DMS 273 (cell line): ENCODE measurements at regions not wholly inside any gene's neighbourhood (a gene's known extent, or its start where the extent isn't known, plus 50 kb on each side); places are given as distances from the start of the nearest gene placed in this dataset.
A peak's percentile ranks its signal among the peaks of the same experiment; 100 is the strongest.
"Not testable (repeated sequence)": the region's sequence is repeated elsewhere in the genome, so short reads cannot be mapped to it uniquely, and the experiment has no call there.

Experiments used
- DNase-seq: peaks from one replicate; lab custom pipeline; 2025; ENCODE audit not compliant: unreplicated experiment; lab: John Stamatoyannopoulos, UW

DNA sequence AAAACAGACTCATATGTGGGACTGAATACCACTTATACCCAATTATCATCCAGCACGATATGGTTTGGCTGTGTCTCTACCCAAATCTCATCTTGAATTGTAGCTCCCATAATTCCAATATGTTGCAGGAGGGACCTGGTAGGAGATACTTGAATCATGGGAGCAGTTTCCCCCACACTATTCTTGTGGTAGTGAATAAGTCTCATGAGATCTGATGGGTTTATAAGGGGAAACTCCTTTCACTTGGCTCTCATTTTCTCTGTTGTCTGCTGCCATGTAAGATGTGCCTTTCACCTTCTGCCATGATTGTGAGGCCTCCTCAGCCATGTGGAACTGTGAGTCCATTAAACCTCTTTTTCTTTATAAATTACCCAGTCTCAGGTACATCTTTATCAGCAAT, 91.9 kb upstream of the FNDC3A start:
- DNase-seq: not testable (repeated sequence)

DNA sequence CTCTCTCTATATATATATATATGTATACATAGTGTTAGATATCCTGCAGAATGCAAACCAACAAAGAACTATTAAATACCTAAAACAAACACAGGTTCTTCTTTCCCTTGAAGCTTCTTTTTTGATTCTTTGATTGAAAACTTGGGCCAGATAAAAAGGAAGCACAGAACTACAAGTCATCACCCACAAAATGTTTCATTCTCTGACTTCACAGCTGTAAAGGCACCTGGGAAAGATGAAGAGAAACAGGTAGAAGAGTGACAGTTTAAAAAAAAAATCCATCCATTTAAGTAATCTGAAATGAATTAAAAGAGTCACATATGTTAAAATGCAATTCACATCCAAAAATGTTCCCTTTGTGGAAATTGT, 90.7 kb upstream of the FNDC3A start:
- no peak for DNase-seq

DNA sequence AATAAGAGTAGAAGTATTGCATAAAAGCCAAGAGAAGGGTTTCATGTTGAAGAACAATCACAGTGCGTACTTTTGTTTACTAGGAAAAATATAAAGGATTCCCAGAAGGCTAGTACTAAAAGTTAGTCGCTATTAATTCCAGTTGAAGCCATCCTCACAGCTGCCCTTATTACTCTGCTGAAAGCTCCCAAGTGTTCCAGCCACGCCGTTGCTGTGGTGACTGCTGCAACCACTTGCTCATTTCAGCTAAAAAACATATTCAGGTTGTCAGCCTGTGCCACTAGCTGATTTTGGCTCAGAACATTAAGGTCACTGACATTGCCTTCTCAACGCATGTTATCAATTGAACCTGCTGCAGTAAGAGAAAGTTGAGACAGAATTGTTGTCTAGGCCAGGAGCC, 87.1 kb upstream of the FNDC3A start:
- DNase-seq: no peak

DNA sequence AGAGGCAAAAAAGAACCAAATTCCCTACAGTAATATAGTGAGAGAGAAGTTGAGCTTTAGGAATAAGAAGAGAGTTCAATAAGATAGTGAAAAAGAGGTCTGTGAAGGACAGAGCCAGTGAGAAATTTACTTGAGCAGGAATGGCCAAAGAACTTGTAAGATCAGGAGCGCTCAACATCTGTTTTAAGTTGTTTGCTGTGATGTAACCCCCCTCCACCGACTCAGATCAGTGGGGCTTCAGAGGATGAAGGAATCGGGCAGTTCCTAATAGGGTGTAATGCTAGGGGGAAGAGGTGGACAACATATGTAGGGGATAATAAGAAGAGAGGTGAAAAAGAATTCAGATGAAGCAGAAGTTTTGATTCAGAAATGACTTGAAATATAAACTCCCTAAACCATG, 85.3 kb upstream of the FNDC3A start:
- DNase-seq: no peak

DNA sequence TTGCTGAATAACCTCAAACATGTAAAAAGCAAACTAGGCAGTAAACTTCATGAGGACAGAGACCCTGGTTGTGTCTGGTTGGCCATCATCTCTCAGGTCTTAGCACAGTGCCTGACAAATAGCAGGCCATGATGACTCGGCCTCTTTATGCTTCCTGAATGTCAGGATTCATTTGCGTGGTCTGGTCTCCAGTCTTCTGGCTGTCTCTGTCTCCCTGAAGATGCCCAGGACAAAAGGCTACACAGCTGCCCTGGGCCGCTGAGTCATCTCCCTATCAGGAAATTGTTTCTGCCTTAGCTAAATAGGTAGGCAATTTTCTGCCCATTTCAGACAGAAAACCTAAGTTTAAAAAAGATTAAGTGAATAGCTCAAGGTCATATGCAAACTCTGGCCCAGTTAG, 84.1 kb upstream of the FNDC3A start:
- DNase-seq: no peak

DNA sequence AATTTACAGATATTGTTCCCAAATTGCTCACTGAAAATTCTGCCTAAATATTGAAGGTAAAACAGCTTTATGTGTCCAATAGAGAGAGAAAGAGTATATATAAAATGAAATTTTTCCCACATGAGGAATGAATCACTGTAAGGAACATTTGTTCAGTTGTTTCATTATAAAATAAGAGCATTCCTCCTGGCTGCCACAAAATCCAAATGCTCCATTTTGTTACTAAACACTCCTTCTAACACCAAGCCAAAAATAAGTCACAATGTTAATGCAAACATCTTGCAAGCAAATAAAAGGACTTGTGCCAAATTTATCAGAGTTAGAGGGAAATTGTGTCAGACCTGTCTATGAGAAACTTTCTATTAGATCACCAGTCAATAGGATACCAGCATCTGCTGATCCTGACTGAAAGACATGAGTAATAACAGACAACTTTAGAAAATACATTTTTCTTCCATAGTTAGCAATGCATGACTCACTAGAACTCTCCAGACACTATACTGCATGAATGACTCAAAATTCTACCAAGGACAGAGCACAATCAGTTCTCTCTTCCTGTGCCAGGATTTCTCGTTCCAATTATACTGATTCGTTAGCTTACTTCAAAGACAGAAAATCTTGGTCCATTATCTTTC, 83.5 kb upstream of the FNDC3A start:
- no peak for DNase-seq

DNA sequence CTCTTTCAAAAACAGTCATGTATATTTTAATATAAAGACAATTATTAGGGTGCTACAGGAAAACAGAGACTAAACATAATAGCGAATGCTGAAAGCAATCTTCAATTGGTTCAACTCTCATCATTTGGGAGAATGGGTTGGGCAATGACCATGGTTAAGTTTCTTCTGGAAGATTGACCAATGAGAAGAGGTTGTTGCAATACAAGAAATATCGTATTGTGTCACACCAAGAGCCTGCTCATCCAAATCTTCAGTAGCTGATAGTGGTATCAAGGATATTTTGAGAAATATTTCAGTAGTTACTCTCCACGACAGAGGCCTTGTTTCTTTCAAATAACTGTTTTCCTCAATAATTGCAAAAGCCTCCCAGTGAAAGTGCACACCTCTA, 83.0 kb upstream of the FNDC3A start:
- DNase-seq: no peak

DNA sequence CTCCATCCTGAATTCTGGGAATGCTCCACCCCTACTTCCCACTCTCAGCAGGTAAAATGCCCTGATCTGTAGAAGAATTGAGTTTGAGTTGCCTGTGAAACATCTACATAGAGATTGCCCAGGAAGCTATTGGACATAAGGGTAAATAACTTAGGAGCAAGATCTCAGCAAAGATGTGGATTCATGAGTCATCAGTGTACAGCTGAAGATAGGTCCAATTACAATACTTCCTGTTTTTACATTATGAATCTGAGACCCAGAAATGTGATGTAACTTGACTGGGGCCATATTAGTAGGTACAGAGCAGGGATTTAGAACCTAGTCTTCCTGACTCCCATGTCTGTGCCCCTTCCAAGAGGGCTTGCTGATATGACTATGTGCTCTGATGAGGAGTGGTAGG, 79.4 kb upstream of the FNDC3A start:
- DNase-seq: no peak

DNA sequence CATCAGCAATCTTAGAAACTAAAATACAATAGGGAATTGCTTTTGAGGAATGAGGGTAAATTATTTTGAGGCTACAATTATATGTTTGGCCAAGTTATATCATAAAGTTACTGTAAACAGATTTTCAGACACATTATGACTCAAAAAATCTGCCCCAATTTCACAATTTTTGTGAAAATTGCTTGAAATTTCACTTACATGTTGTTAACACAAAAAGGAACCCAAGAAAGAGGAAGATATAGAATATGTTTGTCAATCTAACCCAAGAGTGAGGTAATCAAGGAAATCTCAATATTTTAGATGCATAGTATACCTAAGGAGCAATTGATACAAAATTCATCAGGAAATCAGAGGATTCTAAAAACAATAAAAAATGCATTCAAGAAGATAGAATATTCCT, 73.9 kb upstream of the FNDC3A start:
- DNase-seq: no peak

DNA sequence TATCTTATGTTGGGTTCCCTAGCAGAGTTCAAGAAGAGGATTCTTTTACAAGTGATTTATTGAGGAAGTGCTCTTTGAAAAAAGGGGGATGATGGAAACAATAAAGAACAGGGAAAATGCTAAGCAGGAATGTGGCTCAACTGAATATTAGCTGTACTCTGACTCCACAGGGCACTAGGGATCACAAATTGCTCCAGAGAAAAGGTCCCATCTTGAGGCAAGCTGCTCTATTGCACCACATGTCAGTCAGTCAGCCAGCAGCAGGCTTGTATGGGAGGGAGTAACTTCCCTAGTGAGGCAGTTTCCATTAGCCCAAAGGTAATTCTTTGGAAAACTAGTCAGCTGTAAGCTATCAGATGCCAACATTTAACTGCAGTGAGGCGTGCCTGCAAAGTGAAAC, 73.3 kb upstream of the FNDC3A start:
- DNase-seq: no peak

DNA sequence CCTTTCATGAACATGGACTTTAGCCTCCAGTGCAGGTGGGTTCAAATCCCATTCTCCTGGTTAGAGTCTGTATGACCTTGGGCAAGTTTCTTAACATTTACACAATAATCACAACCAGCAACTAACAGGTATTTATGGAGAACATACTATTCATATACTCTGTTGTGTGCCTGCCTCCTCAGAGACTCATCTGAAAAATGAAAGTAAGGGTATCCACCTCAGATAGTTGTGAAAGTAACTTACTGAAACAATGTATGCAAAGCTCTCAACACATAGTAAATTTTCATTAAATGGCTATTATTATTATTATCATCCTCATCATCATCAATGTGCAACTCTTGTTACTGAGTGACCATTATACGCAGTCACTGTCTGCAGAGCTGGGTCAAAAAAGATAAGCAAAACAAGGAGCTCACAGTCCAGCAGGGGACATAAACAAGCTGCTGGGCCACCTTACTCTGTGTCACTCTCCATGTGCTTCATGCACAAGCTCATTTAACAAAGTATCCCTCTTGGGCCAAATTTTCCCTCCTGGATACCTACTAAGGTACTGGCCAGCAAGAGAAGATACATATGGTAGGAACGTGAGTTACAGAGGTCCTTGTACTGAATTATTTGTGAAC, 70.9 kb upstream of the FNDC3A start:
- DNase-seq: no peak

DNA sequence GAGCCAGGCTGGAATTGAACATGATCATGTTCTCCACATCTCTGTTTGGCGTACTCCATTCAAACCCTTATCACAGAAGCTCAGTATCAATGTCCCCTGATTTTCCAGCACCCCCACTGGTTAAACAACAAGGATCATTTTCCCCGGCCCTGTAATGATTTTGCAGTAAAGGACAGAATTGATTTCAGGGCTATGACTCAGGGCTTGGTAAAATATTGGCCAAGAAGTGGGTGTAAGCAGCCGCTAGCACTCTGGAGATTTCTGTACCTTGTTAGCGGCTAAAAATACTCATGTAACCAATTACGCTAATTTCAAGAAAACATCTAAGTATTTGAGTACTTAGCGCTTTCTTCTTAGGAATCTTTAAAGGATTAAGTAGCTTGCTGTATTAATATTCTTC, 69.5 kb upstream of the FNDC3A start:
- DNase-seq: no peak

DNA sequence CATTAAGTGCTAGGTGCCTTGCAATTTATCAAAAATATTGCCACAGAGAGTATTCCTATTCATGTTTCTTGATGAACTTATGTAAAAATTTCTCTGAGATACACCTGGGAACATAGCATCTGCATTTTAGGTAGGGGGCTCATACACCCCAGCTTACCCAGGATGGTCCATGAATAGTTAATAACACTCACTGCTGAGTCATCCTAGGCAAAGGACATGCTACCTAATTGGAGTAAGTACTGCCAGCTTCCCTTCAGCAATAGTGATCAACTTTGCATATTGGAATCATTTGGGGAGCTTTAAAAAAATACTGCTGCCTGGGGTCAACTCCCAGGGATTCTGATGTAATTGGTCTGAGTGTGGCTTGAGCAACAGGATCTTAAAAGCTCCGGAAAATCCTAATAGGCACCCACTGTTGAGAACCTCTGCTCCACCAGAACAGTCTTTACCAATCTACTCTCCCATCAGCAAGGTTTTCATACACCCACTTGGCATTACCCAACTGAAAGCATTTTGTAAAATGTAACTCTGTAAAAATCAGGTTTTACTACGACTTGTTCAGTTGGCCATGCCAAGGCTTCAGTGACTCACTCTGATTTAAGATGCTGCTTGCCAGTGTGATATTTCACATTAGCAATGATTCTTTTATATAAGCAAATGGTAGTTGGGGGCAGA, 67.2 kb upstream of the FNDC3A start:
- no peak for DNase-seq

DNA sequence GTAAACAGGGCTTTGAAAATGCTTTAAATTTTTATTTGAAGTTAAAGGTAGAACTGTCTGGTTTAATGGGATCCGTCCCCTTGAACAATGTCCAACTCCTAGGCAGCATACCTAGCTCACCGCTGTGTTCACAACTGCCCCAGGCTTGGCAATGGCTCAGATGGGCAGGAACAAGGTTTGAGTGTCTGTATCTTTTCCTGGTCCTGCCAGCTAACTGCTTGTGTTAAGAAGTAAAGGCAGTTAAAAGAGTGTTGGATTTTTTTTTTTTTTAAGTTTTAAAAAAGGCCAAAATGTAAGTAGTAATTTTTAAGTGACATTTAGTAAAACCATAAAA, 66.7 kb upstream of the FNDC3A start:
- DNase-seq: no peak

DNA sequence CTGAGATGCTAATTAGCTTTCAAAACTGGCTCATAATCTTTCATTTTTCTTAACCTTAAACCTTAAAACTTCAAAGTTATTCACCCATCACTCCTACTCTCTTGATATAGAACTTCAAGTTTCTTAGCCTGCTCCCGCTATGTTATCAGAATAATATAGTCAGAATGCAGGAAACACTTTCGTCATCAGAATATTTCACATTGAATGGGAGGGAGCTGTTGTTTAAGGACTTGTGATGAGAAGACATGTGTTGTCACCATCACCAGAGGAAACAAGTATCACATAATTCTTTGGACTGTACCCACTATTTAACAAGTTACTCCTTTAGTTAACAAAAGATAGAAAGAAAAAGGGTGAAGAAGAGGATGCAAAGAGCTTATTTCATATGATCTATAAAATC, 65.0 kb upstream of the FNDC3A start:
- no peak for DNase-seq

DNA sequence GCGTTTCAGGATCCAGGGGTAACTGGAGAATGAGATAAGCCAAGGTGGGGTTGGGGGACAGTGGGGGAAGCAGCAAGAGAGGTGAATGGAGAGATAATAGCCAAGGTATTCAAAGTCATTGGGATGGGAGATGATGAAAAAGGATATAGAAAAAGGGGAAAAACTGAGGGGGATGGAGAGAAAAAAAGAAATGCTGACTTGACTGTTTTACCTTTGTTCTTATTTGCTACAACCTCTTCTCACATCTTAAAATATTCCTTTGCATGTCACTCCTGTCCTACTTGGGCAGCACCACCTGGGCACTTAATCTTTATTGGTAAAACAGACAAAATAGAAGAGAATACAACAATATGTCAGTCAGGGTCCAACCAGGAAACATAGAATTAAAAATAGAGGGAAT, 56.0 kb upstream of the FNDC3A start:
- no peak for DNase-seq

DNA sequence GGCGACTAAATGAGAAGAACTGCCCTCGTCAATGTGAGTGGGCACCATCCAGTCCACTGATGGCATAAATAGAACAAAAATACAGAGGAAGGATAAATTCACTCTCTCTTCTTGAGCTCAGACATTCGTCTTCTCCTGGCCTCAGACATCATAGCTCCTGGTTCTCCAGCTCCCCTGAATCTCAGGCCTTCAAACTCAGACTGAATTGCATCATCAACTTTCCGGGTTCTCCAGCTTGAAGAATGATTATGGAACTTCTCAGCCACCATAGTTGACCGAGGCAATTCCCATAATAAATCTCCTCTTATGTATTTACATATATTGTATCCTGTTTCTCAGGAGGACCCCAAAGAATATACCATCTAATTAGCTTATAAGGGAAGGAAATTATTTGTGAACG, 55.0 kb upstream of the FNDC3A start:
- no peak for DNase-seq

DNA sequence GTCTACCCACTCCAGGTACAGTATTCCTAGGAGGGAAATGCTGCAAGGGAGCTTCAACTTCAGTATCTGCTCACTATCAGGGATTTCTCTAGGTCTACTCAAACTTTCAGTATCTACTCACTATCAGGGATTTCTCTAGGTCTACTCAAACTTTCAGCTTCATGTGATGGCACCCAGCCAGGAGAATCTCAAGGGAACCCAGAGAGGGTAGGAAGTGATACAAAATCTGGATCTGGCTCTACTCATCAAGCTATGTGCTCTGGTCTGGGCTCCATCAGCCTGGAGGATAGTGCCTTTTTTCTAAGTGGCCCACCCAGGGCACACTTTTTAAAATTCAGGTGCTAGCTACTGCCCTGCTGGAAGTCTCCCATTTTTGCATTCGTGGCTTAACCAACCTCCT, 52.3 kb upstream of the FNDC3A start:
- DNase-seq: no peak

DNA sequence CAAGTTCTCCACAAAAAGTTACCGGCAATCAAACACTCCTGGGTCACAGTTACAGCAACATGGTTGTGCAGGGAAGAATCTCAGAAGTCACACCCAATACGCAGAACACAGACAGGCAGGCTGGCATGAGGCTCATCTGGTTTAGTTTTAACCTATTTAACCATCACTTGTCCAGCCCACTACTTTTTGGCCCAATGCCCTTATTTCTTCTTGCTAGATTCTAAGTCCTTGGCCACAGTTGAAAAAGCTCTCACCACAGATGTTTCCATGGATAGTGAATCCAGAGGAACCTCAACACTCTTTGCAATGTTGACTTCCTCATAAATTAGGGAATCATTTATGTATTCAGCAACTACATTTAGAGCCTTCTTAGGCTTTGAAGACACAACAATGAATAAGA, 50.7 kb upstream of the FNDC3A start:
- peak; percentile 27 for DNase-seq
